ENCODE measurements at regions not wholly inside any gene's neighbourhood (a gene's known extent, or its start where the extent isn't known, plus 50 kb on each side); places are given as distances from the start of the nearest gene placed in this dataset.

DNA sequence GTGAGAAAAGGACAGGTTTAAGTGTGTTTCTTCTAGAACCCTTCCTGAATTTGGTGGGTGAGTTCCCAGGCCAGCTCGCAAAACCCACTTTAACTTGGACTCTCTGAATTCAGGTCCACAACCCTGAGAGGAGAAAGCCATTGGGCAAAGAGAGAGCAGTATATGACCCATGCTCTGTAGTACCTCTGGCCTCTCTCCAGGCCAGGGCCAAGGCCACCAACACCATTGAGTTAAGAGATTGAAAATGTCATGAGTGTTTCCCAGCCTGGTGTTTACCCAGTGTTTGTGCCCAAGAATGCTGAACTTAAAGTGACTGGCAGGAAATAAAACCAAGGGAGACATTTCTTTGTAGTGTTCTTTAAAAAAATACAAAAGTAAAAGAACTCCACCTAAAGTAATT lies 410.4 kb upstream of the CDH5 start:
- TF ChIP-seq, protein P1, sequence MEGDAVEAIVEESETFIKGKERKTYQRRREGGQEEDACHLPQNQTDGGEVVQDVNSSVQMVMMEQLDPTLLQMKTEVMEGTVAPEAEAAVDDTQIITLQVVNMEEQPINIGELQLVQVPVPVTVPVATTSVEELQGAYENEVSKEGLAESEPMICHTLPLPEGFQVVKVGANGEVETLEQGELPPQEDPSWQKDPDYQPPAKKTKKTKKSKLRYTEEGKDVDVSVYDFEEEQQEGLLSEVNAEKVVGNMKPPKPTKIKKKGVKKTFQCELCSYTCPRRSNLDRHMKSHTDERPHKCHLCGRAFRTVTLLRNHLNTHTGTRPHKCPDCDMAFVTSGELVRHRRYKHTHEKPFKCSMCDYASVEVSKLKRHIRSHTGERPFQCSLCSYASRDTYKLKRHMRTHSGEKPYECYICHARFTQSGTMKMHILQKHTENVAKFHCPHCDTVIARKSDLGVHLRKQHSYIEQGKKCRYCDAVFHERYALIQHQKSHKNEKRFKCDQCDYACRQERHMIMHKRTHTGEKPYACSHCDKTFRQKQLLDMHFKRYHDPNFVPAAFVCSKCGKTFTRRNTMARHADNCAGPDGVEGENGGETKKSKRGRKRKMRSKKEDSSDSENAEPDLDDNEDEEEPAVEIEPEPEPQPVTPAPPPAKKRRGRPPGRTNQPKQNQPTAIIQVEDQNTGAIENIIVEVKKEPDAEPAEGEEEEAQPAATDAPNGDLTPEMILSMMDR (IDR thresholded peaks at IDR 0.05), result no peak
- no peak for TF ChIP-seq POLR2A (IDR thresholded peaks at IDR 0.05)
